Hepatocyte (in vitro differentiated cells): ENCODE measurements at regions not wholly inside any gene's neighbourhood (a gene's known extent, or its start where the extent isn't known, plus 50 kb on each side); places are given as distances from the start of the nearest gene placed in this dataset.

Experiments
- DNase-seq: peaks from one replicate; pipeline ENCODE4 v3.0.0-alpha.2; 2016; ENCODE audit warnings: low spot score
- H2AFZ ChIP-seq: fragments of 200-600 bp; sonication (generic); 2 replicates; pipeline ENCODE4 v1.6.0; 2016; ENCODE audit warnings: antibody characterized with exemption, mild to moderate bottlenecking
- H3K27ac ChIP-seq: fragments of 200-600 bp; sonication (generic); 2 replicates; pipeline ENCODE4 v1.5.1; 2016; ENCODE audit warnings: mild to moderate bottlenecking
- H3K27me3 ChIP-seq: fragments of 200-600 bp; sonication (generic); 2 replicates; pipeline ENCODE4 v1.6.1; 2016
- H3K36me3 ChIP-seq: fragments of 200-600 bp; sonication (generic); replicated peaks from 2 replicates; pipeline ENCODE4 v1.5.1; 2016; ENCODE audit warnings: low read depth; ENCODE audit not compliant: insufficient read depth
- H3K4me1 ChIP-seq: fragments of 200-600 bp; sonication (generic); 2 replicates; pipeline ENCODE4 v1.5.1; 2016; ENCODE audit warnings: mild to moderate bottlenecking, moderate library complexity; ENCODE audit not compliant: insufficient read depth
- H3K4me2 ChIP-seq: fragments of 200-600 bp; sonication (generic); 2 replicates; pipeline ENCODE4 v1.6.0; 2016
- H3K4me3 ChIP-seq: fragments of 200-600 bp; sonication (generic); 2 replicates; pipeline ENCODE4 v1.5.1; 2016; ENCODE audit warnings: mild to moderate bottlenecking
- H3K79me2 ChIP-seq: fragments of 200-600 bp; sonication (generic); 2 replicates; pipeline ENCODE4 v1.6.0; 2017; ENCODE audit warnings: mild to moderate bottlenecking
- H3K9me2 ChIP-seq: fragments of 200-600 bp; sonication (generic); replicated peaks from 2 replicates; pipeline ENCODE4 v1.6.0; 2017; ENCODE audit warnings: mild to moderate bottlenecking; ENCODE audit not compliant: insufficient read depth
- H3K9me3 ChIP-seq: fragments of 200-600 bp; sonication (generic); 2 replicates; pipeline ENCODE4 v1.5.1; 2016; ENCODE audit warnings: low read depth, mild to moderate bottlenecking
- H4K20me1 ChIP-seq: fragments of 200-600 bp; sonication (generic); 2 replicates; pipeline ENCODE4 v1.6.0; 2016; ENCODE audit warnings: mild to moderate bottlenecking; ENCODE audit not compliant: insufficient read depth, poor library complexity, severe bottlenecking
- CTCF ChIP-seq: fragments of 200-600 bp; sonication (generic); IDR thresholded peaks from 2 replicates; pipeline ENCODE4 v1.5.1; 2016; ENCODE audit warnings: antibody characterized with exemption, mild to moderate bottlenecking; ENCODE audit not compliant: poor library complexity
- EZH2 ChIP-seq: fragments of 200-600 bp; sonication (generic); IDR thresholded peaks from 2 replicates; pipeline ENCODE4 v1.6.1; 2016; ENCODE audit warnings: antibody characterized with exemption, mild to moderate bottlenecking, borderline replicate concordance
- EZH2phosphoT487 ChIP-seq: fragments of 200-600 bp; sonication (generic); IDR thresholded peaks from one replicate; pipeline ENCODE4 v1.6.1; 2018; ENCODE audit warnings: antibody characterized with exemption, mild to moderate bottlenecking, low read depth, moderate library complexity; ENCODE audit not compliant: unreplicated experiment, severe bottlenecking
- WGBS: methylation state at CpG from one replicate; pipeline ENCODE4 v1.1.6; 2016; ENCODE audit warnings: low lambda C conversion rate; ENCODE audit errors: missing lambda C conversion rate; 5-methylcytosine and 5-hydroxymethylcytosine counted together

DNA sequence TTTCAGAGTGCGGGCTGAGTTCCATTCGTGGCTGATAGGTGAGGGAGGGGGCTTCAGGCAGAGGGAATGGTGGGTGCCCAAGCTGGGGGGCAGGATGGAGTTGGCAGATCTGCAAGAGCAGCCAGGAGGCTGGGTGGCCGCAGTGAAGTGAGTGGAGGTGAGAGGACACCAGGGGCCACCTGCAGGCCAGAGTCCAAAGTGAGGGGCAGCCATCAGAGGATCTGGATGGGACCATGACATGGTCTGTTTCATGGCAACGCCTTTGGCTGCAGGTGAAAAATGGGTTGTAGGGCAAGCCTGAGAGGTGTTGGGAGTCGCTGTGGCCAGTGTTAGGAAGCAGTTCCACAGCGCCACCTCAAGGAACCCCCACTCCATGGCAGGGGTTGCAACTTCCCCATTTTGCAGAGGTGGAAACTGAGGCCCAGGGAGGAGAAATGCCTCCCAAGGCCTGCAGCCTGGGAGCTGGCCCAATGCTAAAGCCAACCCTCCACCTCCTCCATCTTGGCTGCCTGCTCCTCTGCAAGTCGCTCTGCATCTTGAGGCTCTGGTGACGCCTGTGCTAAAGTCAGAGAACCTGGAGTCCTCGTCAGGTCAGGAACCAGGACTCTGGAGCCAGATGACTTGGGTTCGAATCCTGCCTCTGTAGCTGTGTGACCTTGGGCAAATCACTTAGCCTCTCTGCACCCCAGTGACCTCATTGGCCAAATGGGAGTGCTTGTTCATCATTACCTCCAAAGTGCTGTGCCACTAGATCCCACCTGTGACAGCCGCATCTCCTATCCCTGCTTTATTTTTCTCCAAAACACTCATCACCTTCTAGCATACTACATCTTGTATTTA, 153.8 kb downstream of the CEBPB start:
- Histone ChIP-seq H3K4me3 (no peak overlapping the region), H2AFZ (no peak overlapping the region), H3K9me3 (no peaks in the 10 kb centered on the region), H3K4me1 (peaks cover 3% of the 10 kb centered on the region), H3K9me2 (no peaks in the 10 kb centered on the region), H3K79me2 (no peaks in the 10 kb centered on the region), H3K4me2 (no peak overlapping the region), H3K36me3 (no peaks in the 10 kb centered on the region), H4K20me1 (no peaks in the 10 kb centered on the region), H3K27ac (no peak overlapping the region), H3K27me3 (no peaks in the 10 kb centered on the region)
- no peak for DNase-seq
- no peak for TF ChIP-seq EZH2
- no peak for TF ChIP-seq EZH2phosphoT487
- TF ChIP-seq CTCF: no peak
- 94% methylated on average over 11 of the region's 11 CpGs for WGBS

DNA sequence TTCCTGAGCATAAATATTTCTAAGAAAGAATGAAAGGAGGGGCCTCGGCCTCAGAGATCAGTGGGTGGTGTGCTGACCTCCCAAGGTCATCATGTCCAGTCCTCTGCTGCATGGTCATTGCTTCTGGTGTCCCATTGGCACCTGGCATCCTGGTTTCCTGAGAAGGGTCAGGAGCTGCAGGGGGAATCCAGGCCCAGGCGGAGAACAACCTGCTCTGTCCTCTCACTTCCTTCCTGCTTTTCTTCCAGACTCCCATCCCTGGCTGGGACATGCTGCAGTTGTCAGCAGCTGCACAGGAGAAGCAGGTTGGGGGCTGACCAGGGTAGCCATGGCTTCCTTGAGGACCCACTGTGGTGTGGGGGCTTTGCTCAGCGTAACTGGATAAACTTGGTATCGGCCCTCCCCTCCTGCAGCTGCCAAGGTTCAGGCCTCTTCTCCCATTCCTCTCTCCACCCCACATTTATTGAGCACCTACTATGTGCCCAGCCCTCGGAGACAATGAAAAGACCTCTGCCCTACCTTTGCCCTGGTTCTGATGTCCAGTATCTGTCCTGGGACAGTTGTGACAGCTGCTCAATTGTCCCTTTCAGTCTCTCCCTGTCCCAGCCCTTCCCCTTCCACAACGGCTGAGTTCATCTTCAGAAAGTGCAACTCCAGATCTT, 155.2 kb downstream of the CEBPB start:
- no peaks in the 10 kb centered on the region for H3K27me3 ChIP-seq
- peak overlapping the region; percentile 48 for H3K27ac ChIP-seq
- H3K9me3 ChIP-seq: no peaks in the 10 kb centered on the region
- H3K4me2 ChIP-seq: no peak overlapping the region
- no peaks in the 10 kb centered on the region for H3K79me2 ChIP-seq
- no peak overlapping the region for H2AFZ ChIP-seq
- TF ChIP-seq EZH2: no peak
- TF ChIP-seq CTCF: no peak
- no peak for TF ChIP-seq EZH2phosphoT487
- no peak overlapping the region for H3K4me3 ChIP-seq
- 93% methylated on average over 6 of the region's 6 CpGs for WGBS
- no peaks in the 10 kb centered on the region for H4K20me1 ChIP-seq
- H3K4me1 ChIP-seq: peaks cover 3% of the 10 kb centered on the region
- H3K9me2 ChIP-seq: no peaks in the 10 kb centered on the region
- no peaks in the 10 kb centered on the region for H3K36me3 ChIP-seq
- DNase-seq: no peak

DNA sequence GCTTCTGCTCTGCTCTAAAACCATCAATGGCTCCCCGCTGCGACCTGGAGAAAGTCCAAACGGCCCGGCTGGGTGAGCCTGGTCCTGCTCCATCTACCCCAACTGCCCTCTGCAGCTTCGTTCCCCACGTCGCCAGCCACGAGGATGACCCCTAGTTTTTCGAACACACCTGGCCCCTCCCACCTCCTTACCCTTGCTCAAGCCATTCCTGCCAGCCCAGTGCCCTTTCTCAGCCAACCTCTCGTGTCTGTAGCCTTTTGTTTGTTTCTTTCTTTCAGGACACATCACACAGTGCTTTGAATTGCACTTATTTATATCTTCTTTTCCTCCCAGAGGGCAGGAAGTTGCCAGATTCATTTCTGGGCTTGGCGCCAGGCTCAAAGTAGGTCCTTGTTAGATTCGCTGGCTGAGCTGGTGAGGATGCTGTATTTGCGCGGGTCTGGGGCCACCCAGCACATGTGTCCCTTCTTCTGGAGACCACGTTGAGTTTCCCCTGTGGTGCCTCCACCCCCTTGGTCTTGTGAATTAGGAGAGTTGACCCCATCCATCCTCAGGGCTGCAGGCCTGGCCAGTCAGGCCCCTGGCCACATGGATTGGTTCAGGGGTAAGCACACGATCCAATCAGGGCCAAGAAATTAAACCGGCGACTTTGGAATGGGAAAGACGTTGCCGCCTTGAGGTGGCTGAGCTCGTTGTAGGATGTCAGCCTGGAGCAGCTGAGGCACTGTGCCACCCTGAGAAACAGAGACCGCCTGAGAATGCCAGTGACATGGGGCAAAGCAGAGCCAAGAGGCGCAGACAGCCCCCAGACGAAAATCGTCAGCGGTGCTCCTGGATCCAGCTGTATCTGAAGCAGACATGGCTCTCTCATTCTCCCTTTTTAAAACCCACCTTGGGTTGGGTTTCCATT, 156.0 kb downstream of the CEBPB start:
- Histone ChIP-seq H3K27me3 (no peaks in the 10 kb centered on the region), H4K20me1 (no peaks in the 10 kb centered on the region), H3K36me3 (no peaks in the 10 kb centered on the region), H3K4me3 (no peak overlapping the region), H3K4me2 (no peak overlapping the region), H2AFZ (no peak overlapping the region), H3K79me2 (no peaks in the 10 kb centered on the region), H3K9me2 (no peaks in the 10 kb centered on the region), H3K27ac (peak overlapping the region; percentile 48), H3K9me3 (no peaks in the 10 kb centered on the region), H3K4me1 (peaks cover 3% of the 10 kb centered on the region)
- DNase-seq: peak; percentile 68
- 81% methylated on average over 26 of the region's 26 CpGs for WGBS
- no peak for TF ChIP-seq EZH2phosphoT487
